22Rv1 (cell line): ENCODE measurements at regions not wholly inside any gene's neighbourhood (a gene's known extent, or its start where the extent isn't known, plus 50 kb on each side); places are given as distances from the start of the nearest gene placed in this dataset.

Experiments
- H3K27ac ChIP-seq: fragments of 450-650 bp; 2 replicates; pipeline ENCODE4 v1.5.1; 2017
- ZFX ChIP-seq: fragments of 450-650 bp; IDR thresholded peaks from 2 replicates; pipeline ENCODE4 v1.6.1; 2017; ENCODE audit warnings: antibody characterized with exemption, borderline replicate concordance
- TF ChIP-seq, protein P1 (sequence below): fragments of 450-650 bp; IDR thresholded peaks from 2 replicates; pipeline ENCODE4 v1.5.1; 2017; ENCODE audit warnings: mild to moderate bottlenecking

DNA sequence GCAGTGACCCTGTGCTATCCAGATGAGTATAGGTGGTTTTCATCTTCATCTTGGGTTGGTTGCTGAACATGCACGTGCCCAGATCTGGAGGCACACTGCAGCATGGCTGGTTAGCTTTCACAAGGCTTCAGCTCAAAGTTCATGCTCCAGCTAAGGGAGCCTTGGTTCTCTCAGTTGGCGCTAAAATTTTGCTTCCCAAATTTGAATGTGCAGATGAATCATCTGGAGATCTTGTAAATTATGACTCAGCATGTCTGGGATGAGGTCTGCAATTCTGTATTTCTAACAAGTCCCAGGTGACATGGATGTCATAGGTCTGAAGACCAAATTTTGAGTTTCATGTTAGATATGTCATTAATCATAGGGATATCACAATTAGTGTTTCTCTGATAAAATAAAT, 230.8 kb downstream of the FOXA2 start:
- no peak for TF ChIP-seq ZFX
- TF ChIP-seq, protein P1, sequence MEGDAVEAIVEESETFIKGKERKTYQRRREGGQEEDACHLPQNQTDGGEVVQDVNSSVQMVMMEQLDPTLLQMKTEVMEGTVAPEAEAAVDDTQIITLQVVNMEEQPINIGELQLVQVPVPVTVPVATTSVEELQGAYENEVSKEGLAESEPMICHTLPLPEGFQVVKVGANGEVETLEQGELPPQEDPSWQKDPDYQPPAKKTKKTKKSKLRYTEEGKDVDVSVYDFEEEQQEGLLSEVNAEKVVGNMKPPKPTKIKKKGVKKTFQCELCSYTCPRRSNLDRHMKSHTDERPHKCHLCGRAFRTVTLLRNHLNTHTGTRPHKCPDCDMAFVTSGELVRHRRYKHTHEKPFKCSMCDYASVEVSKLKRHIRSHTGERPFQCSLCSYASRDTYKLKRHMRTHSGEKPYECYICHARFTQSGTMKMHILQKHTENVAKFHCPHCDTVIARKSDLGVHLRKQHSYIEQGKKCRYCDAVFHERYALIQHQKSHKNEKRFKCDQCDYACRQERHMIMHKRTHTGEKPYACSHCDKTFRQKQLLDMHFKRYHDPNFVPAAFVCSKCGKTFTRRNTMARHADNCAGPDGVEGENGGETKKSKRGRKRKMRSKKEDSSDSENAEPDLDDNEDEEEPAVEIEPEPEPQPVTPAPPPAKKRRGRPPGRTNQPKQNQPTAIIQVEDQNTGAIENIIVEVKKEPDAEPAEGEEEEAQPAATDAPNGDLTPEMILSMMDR: no peak
- H3K27ac ChIP-seq: no peak overlapping the region

DNA sequence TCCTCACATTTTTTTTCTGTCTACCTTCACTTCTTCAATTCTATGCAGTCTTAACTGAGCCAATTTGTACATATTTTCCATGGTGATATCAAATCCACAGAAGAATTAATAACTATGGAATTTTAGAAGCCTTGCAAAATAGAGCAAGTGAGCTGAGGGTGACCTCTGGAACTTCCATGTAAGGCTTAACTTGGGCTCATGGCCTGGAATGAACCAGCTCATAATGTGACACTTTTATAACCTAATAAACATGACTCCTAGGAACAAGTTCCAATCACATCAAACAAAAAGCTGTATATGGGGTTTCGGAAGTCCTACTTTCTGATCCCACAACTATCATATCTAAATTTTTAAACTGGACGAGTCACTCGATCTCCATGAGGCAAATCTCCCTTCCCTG, 232.4 kb downstream of the FOXA2 start:
- H3K27ac ChIP-seq: no peak overlapping the region
- no peak for TF ChIP-seq ZFX
- TF ChIP-seq, protein P1: no peak

DNA sequence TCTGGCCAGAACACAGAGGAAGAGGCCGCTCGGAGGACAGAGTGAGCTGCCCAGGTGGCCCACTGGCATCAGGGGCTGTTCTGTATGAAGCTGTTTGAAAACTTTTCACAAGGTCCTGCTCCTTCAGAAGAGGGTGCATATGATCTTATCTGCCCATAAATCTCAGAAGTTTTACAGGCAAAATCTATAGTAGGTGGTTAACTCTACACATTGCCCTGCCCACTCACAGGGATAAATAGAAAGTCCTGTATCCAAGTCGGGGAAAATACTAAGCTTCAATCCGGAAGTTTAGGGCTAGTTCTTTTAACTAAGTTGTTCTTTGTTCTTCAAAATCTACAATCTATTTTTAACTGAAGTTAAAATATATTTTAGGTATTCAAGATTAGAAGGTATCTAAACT, 233.7 kb downstream of the FOXA2 start:
- TF ChIP-seq, protein P1: no peak
- TF ChIP-seq ZFX: no peak
- no peak overlapping the region for H3K27ac ChIP-seq

DNA sequence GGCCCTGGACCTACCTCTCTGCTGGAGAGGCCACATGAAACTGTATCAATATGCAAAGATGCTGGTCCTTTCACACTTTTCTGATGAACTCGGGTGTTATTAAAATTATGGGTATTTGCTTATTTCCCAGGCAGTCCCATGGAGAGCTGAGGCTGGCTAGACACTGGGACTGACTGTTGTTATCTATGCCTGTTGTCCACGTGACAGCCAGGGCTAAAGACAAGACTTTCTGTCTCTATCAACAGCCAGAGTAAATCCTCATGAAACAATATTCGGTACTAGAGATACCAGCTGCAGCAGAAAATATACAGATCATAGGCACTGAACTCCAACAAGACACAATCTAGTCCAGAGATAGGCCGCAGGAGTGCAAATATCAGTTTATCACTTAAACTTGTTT, 236.4 kb downstream of the FOXA2 start:
- H3K27ac ChIP-seq: no peak overlapping the region
- TF ChIP-seq ZFX: no peak
- TF ChIP-seq, protein P1: no peak

DNA sequence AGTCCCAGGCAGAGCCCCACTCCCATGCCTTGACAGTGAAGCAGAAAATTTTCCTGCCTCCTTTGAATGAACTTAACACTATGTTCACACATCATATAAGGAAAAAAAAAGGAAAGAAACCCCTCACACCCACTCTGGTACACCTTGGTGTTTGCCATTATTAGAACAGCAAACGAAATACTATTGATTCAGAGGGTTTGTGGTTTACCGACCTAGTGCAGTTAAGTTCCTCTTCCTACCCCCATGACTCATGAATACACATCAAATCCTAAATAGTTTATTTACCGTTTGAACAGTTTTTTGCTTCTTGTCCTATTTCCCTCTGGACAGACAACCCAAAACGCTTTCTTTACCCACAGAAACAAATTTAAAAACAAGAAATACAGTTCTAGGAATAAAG, 237.7 kb downstream of the FOXA2 start:
- no peak overlapping the region for H3K27ac ChIP-seq

DNA sequence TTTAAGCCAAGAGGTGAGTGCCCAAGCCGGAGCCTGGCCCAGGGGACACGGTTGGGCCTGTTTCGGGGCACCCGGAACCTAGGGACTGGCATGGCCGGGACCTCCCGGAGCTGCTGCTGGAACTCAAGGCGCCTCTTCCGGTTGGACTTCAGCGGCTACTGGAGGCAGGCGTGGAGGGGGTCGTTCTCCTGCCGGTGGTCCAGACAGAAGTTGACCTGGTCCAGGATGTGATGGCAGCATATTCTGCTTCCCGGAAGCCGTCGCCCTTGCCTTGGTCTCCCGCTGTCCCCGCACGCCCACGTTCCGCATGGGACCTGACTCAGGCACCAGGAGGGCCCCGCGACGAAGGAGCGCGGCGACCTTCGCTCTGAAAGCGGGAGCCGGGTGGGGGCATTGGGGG, 240.8 kb downstream of the FOXA2 start:
- no peak for TF ChIP-seq ZFX
- TF ChIP-seq, protein P1: no peak

More for the DNA sequence above, 237.7 kb downstream of the FOXA2 start:
- TF ChIP-seq ZFX: no peak
- TF ChIP-seq, protein P1: no peak

DNA sequence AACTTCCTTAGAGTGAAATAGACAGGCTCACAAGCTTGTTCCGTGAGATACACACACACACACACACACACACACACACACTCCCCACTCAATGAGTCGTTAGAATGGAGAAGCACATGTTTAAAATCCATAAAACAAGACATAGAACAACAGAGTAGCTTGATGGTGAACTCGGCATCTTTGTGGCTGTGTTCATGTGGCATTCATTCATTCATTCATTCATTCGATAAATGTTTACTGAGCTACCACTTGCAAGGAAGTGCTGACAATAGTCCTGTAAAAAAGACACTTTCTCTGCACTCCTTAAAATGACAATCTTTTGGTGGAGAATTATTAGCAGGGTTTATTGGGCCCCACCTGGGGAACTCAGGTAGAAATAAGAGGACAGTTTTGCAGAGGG, 242.0 kb downstream of the FOXA2 start:
- H3K27ac ChIP-seq: no peak overlapping the region
- TF ChIP-seq ZFX: no peak
- TF ChIP-seq, protein P1: no peak

More for the DNA sequence above, 240.8 kb downstream of the FOXA2 start:
- H3K27ac ChIP-seq: no peak overlapping the region
